ENCODE measurements at regions not wholly inside any gene's neighbourhood (a gene's known extent, or its start where the extent isn't known, plus 50 kb on each side); places are given as distances from the start of the nearest gene placed in this dataset.
"Not testable (repeated sequence)": the region's sequence is repeated elsewhere in the genome, so short reads cannot be mapped to it uniquely, and the experiment has no call there.

DNA sequence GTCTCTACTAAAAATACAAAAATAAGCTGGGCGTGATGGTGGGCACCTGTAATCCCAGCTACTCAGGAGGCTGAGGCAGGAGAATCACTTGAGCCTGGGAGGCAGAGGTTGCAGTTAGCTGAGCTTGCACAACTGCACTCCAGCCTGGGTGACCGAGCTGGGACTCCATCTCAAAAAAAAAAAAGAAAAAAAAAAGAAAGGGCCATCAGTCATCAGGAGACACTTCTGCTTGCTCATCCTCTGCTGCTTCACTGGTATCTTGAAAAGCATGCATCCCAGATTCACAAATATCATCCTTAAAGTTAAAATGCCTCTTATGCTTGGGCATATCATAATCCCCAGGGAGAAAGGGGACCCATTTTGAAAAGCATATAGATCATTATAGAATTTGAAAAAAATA, 176.6 kb upstream of the NR2F2 start:
- no peak for DNase-seq (ENCODE audit: low read depth in 2 of 2)

DNA sequence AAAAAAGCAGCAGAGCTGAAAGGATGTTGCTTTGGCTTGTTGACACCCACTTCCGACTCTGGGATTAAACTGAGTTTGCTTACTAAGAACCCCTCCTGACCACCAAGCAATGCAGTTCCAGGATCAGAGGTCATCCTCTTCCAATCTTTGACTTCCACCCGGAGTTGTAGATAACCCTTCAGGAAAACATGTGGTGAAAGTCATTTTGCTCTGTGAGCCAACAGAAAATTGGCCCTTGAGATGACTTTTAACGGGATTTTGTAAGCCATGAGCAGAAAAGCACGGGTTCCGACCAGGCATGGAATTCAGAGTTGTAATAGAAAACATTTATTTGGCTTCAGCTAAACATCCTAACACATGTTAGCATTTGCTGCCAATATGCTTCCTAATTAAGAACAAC, 171.6 kb upstream of the NR2F2 start:
- peak; percentile 90 to 92 for DNase-seq (ENCODE audit: low read depth in 2 of 2)

DNA sequence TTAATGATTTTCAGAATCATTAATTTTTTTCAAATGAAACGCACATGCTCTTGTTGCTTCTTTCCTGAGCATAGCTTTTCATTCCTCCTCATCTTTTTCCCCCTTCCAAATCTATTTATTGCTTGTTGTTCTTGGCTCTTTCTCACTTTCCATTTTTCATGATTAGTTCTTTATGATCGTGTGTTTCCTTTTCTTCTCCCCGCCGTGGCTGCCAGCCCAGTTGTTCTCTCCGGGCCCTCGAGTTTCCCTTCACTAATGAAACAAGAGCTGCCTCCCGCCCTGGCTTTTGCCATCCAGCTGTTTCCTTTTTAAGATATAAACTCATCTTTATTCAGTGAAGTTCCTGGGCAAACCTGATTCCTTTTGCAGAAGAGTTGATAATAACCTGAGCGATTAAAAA, 170.2 kb upstream of the NR2F2 start:
- peak; percentile 84 to 96 for DNase-seq (ENCODE audit: low read depth in 2 of 2)

DNA sequence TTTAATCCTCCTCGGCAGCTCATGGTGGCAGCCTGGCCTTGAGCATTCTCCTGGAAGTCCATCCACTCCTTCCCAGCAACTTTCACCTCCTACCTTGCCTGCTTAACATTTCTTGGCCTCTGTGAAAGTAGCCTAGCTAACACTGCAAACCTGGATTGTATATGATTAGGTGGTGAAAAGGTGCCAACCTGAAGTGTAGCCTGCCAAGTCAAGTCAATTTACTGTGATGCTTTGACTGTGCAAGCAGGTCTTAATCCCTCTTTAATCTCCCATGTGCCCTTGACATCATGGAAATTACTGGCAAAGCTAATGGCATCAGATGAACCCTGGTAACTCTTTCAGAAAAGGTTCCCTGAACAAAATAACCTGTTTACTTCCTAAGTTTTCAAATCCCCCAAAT, 169.7 kb upstream of the NR2F2 start:
- peak in 1 of 2 donors; percentile 16 for DNase-seq (ENCODE audit: low read depth in 2 of 2)

DNA sequence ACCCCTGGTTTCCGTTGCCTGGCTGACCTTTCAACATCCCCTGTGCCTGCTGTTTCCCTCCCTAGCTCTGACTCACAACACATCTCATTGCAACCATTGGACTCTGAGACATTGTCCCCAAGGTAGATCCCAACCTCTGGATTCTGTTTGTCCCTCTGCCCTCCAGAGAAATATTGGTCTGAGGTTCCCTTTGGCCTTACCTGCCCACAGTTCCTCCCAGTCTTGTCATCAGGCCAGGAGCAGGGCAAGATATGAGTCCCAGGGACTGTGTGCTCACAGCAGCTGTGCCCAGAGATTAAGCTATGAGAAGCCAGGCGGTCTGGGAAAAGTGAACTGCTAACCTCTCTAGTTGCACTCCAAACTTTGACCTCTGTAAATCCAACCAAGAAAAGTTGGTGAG, 168.2 kb upstream of the NR2F2 start:
- peak; percentile 30 to 39 for DNase-seq (ENCODE audit: low read depth in 2 of 2)

DNA sequence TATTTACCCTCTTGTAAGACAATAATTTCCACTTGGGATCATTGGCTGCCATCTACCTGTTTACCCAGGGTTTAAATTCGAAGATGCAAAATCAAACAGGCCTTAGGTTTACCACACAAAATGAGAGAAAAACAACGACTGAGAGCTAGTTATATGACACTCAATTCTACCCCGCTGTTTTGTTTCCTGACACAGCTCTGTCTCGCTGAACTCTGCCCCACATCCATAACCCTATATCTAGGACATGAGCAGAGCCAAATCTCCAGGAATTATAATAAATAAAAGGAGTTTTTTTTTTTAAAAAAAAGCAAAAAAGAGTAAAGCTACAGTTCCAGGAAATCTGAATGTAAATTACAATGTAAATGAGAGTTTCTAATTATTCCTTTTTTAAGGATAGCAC, 165.4 kb upstream of the NR2F2 start:
- no peak for DNase-seq (ENCODE audit: low read depth in 2 of 2)

DNA sequence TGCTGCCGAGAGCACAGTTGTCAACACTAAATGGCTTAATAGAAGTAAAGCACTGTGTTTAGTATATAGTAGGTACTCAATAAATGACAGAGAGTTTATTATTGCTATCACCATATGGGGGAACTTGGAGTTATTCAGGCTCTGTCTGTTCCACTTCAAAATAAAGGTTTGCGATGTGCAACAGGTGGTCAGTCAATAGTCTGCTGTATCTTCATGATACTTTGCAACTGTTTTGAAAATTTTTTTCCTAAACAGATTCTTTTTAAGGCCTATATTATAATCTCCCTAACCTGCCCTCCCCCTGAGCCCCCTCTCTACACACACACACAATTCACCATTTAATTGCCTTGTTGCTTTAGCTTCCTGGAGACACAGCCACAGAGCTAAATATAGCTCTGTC, 164.7 kb upstream of the NR2F2 start:
- no peak for DNase-seq (ENCODE audit: low read depth in 2 of 2)

DNA sequence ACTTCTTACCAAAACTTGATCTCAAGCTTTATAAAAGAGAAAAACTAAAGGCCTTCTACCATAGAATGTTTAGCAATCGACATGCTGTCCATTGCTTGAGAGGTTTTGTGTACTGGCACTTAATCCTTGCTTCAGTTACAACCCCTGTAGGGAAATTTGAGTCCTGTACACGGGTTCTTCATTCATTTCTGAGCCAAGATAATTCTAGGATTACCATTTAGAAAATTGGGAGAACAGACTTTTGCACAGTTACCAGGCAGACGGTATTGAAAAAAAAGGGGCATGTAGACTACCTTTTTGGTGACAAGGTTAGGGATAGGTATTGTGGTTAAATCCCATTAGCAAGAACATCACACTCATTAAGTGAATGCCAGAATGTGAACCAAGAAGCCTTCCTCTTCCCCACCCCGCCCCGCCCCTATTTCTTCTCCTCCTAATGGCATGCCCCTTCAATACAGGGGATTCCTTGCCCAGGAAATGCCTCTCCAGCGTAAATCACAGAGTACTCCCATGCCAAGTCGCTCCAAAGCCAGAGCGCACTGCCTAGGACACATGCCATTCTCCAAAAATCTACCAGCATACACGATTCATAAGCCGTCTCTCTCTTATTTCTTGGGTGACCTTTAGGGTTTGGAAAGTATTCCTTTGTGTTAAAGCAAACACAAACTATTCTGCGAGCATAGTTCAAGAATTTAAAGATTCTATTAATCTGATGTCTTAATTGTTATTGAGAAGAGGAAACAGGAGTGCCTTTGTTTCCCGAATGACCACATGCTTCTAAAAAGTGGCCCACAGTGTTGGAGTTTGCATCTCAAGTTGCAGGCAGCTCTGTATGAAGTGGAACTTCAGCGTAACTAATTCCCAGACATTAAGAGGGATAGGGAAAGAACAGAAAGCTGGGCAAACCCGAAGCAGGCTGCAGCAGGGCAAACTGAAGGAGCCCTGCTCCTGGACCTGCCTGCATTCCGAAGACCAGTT, 164.0 kb upstream of the NR2F2 start:
- no peak for DNase-seq (ENCODE audit: low read depth in 2 of 2)

DNA sequence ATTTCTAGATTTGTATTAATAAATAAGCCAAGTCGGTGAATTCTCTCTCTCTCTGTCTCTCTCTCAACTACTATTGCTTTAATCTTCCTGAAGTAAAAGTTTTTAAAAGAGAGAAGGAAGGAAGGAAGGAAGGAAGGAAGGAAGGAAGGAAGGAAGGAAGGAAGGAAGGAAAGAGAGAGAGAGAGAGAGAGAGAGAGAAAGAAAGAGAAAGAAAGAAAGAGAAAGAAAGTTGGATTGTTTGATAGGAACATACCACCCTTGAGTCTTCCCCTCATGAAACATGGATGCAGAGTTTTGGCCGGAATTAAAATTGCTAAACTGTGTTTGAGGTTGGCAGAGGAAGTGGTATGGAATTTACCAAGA, 159.9 kb upstream of the NR2F2 start:
- DNase-seq (ENCODE audit: low read depth in 2 of 2): not testable (repeated sequence)

DNA sequence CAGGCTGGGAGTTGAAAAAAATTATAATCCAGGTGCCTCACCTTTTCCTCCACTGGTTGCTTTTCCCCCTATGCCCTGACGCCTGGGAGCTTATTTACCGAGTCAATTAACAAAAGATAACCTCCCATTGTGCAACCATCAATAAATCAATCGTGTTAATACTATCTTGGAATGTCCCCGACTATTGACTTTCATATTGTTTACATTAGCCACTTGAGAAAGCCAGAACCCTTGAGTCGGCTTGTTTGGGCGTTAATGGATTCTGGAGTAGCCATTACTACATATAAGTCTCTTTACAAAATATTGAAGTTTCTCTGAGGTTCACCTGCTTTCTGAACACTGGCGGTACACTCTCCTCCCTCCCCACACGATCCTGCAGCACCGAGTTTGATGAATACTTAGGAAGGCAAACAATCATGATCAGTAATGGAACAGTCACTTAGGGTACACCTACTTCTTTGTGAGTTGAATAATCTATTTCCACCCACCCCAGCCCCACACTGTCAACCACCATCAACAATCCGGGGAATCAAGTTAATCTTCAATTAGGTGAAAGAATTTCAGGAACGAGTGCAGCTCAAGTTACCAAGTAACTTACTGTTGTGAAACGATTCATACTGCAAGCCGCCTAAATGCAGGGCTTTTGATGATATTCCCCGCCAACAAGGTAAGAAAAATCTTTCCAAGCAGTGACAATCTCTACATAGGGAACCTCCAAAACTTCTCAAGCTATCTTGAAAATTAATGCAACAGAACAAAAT, 159.3 kb upstream of the NR2F2 start:
- DNase-seq (ENCODE audit: low read depth in 2 of 2): no peak

DNA sequence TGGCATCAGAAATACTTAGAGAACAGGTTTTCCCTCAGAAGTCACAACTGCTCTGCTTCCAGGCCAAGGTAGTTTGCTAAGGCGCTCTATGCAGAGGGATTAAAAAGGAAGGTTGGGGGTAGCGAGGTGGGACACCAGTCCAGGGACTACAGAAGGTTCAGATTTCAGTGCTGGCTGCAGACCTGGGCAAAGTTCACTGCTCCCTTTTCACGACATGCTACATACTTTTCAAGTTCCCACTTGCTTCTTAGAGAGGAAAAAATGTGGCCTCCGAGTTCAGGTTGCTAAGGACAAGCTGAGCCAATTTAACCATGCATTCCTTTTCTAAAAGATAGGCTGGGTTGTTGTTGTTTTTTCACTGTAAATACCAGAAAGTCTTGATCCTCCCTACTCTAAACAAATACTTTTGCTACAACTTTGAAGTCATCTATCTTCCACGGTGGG, 158.6 kb upstream of the NR2F2 start:
- no peak for DNase-seq (ENCODE audit: low read depth in 2 of 2)

DNA sequence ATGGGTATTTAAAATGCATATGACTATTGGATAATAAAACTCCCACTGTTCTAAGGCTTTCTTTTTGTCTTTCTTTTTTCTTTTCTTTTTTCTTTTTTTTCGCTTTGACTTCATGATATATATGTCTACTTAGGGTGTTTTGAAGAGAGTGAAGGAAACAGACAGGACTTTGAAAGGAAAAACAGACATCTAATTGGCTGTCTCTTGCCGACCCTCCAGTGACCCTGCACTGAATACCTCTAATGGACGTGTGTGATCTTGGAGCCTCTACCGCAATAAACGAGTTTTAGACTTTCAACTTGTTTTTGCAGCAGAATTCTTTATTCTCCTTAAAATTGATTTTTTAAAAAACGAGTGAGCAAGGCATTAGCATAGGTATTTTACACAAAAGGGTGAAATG, 158.1 kb upstream of the NR2F2 start:
- no peak for DNase-seq (ENCODE audit: low read depth in 2 of 2)

DNA sequence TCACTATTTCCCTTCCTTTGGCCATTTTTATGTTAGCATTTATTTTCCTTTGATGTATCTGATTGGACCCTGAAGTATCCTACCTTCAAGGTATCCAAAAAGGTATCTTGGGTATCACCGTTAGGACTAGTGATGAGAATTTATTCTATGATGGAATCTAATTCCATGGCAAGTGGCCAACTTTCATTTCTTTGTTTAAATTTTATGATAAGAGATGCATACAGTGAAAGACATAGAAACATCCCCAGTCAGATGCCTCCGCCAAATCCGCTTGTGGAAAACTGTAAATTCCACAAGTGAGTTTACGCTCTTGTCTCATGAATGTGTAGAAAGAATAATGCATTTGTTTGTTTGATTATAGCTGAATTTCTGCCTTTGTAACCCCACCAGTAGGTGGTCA, 153.7 kb upstream of the NR2F2 start:
- no peak for DNase-seq (ENCODE audit: low read depth in 2 of 2)

DNA sequence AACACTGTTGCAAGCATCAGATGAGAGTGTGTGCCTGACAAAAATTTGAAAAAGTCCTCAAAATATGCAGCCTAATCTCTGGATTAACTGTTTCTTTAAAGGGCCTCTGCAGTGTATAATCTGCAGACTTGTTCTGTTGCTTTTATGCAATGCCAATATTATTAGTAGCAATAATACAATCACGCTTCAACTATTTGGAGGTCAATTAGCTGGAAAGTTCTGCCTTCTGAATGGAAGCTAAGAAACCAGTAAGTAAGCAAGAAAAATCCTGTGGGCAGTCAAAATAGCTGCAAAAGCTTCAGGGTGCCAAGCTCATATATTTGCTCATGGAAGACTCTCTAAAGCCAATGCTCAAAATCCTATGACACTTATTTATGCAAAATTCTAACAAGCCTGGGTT, 153.2 kb upstream of the NR2F2 start:
- no peak for DNase-seq (ENCODE audit: low read depth in 2 of 2)

DNA sequence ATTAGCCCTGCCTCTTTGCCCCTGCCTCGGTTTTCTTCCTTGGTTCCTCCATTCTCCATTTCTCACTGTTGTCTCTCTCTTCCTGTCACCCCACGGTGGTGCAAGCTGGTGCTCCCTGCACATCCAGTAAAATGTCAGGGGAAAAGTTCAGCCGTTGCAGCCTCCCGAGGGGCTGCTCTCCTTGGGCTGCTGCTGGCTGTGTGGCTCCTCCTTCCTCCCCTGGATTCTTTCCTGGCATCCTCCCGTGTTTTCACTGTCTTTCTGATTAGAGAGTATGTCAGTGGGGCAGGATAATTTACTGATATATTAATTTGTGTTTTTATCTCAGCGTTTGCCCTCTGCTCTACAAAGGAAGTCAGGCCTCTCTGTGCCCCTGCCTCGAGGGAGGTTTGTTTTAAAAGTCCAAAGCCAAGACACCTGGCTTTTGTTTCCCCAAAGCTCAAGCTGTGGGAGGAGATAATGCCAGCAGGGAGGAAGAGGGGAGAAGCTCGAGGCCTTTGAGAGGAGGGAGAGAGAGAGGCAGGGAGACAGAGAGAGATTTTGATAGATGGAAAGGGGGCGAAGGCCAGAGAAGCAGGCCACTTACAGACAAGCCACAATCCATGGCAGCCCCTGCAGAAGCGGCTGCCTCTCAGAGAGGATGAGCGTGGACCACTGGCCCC, 150.3 kb upstream of the NR2F2 start:
- DNase-seq (ENCODE audit: low read depth in 2 of 2): no peak

DNA sequence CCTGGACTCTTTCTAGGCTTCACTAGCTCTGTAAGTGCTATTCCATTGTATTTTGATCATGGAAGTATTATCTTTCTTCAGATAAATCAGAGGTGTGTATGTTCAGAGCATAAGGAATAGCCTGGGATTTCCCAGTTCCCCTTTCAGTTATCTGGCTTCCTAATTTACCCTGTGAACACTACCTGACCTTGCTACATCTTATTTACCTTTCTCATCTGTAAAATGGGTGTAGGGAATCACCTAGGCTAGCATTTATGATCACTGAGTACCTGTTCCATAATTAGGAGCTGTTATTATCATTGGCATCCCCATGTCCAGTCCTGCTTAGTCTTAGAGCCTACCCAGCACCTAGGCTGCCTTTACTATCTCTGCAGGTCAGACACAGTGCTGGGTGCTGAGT, 149.3 kb upstream of the NR2F2 start:
- no peak for DNase-seq (ENCODE audit: low read depth in 2 of 2)

DNA sequence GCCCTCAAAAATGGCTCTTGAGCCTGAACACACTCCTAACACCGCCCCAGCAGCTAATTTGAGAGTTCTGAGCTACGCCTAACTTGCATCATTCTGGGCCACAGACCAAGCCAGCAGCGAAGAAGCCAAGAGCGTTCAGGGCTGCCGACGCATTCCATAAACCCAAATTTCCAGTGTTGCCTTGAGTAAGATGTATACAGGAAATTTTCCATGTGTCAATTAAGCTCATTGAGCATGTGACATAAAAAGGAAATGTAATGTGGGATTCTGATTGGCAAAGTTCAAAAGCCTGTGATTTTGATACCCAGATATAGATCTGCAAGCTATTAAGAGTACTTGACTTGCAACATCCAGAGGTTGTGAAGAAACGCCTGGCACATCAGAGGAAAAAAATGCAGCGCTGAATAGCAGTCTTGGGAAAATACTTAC, 148.6 kb upstream of the NR2F2 start:
- no peak for DNase-seq (ENCODE audit: low read depth in 2 of 2)

DNA sequence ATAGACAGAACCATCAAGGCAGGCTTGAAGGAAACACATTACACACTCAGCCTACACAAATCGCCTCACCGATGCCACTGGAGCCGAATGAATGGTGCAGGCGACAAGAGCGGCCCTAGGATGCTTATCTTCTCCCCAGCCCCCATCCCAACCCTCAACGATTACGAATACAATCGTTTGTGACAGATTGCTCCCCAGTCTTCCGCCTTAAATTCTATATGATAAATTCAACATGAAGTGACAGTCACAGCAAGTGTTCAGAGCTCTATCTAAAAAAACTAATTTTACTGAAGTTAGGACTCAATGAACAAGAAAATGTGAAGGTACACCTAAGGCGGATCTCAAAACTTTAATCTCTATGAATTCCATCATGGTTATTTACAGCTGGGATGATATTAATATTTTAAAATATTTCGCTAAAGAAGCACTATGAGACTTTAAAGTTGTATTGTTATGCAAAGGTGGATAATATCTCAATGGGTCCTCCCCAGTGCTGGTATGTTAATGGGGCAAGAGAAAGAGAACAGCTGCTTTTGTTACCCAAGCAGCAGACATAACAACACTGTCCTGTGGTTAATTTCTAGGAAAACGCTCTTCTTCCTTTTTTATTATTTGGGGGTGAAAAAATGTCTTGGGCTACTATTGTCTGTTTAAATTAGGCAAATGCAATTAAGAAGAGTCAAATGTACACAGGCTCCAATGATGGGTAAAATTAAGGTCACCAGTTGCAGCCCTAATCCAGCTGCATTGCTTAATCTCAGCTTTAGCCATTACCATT, 147.6 kb upstream of the NR2F2 start:
- DNase-seq (ENCODE audit: low read depth in 2 of 2): no peak

DNA sequence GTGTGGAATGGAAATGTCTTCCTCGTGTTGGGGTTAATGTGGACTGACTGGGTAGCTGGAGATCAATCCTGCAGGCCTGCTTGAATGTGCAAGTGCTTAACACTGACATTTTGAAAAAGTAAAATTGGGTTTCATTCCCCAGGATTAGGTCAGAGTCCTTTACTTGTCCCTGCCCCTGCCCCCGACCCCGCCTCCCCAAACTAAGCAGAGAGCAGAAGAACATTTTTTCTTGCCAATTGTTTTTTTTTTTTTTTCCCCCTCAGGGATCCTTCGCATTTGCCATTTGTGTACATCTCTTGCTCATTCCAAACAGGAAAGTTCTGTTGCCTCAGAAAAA, 147.0 kb upstream of the NR2F2 start:
- no peak for DNase-seq (ENCODE audit: low read depth in 2 of 2)

DNA sequence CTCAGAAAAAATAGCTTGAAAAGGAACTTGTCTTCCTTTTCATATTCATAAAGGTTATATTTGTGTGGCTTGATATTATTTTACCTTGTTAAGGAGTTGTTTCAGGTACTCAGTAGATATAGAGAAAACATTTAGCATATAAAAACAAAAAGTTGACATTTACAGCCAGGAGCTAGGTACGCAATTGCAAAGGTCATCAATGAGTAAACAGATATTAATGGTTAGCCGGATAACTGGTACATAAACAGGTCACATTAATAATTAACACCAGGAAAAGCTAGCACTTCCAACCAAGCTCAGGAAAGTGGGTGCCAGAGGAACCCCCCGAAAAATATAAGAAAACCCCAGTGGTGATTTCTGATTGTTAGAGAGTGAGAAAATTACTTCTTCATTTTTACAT, 146.6 kb upstream of the NR2F2 start:
- DNase-seq (ENCODE audit: low read depth in 2 of 2): no peak

DNA sequence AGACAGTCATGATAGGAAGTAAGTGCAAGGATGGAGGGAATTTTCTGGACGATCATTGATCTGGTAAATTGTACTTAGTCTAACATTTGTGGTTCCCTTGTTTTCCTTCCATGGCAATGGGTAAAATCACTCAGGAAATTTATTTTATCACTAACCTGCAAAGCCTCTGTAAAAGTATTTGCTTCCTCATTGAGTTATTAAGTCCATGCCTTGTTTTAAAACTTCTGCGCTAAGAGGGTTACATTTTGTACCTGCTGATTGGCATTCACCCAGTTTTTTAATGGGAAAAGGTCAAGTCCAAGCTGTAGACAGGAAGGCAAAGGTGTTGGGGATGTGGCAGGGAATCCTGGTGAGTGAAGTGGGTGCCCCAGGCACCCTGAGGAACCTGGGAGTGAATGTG, 146.2 kb upstream of the NR2F2 start:
- DNase-seq (ENCODE audit: low read depth in 2 of 2): no peak

DNA sequence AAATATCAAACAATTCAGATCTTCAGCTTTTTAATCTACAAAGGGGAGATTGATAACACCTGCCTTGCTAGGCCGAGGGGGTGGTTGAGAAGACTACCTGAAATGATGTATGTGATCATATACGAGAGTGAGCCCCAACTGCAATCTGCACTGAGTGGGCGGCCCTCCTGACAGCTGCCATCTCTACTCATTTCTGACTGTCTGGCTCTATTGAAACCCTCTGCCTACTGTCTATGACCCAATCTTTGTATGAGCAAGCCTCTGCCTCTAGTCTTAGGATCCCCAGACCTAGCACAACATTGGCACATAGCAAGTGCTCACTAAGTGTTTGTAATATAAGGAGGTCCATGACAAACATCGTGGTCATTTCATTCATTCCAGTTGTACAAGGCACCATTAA, 144.4 kb upstream of the NR2F2 start:
- no peak for DNase-seq (ENCODE audit: low read depth in 2 of 2)

Data from dermis microvascular lymphatic vessel endothelial cell (primary cell).